GM12872 (cell line): ENCODE measurements at regions not wholly inside any gene's neighbourhood (a gene's known extent, or its start where the extent isn't known, plus 50 kb on each side); places are given as distances from the start of the nearest gene placed in this dataset.
A peak's percentile ranks its signal among the peaks of the same experiment; 100 is the strongest.

Experiments
- TF ChIP-seq, protein P1 (sequence below): IDR thresholded peaks from 3 replicates; pipeline ENCODE4 v1.5.1; 2011; ENCODE audit warnings: low read depth, mild to moderate bottlenecking, low read length, moderate library complexity; ENCODE audit not compliant: insufficient read depth

DNA sequence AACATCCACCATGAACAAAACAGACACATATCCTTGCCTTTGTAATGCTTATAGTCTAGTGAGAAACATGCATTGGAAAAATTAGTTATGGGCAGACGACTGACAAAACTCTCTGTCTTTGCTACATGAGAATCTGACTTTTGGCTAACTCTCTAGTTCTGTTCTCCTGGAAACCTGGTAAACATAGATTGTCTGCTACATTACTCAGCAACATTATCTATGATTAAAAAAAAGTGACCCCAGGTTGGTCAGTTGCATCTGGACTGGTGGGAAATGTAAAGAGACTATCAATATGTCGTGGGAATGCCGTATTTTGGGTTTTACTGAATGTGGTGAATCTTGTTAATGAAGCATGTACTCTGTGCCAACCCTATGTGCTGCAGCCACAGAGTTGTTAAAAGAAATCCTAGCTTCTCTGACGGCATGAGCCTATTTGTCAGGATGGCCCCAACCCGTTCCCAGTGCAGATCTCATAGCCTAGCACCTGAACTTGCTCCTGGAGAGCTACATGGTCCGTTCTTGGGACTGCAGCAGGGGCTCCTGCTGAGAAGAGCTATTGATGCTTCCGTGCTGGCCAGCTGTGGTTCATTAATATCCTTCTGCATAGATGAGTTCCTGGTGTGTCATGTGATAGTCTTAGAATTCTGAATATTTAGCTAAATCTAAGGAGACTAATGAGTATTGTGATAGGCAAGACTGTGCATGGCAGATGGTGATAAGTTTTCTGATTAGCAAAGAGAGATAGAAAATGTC is 311.7 kb upstream of the ZNF717 start:
- TF ChIP-seq, protein P1, sequence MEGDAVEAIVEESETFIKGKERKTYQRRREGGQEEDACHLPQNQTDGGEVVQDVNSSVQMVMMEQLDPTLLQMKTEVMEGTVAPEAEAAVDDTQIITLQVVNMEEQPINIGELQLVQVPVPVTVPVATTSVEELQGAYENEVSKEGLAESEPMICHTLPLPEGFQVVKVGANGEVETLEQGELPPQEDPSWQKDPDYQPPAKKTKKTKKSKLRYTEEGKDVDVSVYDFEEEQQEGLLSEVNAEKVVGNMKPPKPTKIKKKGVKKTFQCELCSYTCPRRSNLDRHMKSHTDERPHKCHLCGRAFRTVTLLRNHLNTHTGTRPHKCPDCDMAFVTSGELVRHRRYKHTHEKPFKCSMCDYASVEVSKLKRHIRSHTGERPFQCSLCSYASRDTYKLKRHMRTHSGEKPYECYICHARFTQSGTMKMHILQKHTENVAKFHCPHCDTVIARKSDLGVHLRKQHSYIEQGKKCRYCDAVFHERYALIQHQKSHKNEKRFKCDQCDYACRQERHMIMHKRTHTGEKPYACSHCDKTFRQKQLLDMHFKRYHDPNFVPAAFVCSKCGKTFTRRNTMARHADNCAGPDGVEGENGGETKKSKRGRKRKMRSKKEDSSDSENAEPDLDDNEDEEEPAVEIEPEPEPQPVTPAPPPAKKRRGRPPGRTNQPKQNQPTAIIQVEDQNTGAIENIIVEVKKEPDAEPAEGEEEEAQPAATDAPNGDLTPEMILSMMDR: no peak

DNA sequence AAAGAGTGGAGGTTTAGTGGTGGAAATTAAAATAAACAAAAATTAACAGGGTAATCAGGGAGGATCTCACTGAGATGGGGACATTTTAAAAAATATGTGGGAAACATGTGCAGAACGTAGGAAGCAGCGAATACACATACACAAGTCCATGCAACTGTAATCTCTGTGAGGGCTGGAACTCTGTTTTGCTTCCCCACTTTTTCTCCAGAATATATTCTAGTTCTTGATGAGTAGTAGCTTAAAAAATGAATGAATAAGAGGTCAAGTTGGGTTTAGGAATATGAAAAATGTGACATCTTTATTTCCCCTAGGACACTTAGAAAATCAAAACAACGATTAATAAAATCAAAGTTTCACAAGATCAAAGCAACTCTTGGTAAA is 312.2 kb upstream of the ZNF717 start:
- TF ChIP-seq, protein P1: no peak

DNA sequence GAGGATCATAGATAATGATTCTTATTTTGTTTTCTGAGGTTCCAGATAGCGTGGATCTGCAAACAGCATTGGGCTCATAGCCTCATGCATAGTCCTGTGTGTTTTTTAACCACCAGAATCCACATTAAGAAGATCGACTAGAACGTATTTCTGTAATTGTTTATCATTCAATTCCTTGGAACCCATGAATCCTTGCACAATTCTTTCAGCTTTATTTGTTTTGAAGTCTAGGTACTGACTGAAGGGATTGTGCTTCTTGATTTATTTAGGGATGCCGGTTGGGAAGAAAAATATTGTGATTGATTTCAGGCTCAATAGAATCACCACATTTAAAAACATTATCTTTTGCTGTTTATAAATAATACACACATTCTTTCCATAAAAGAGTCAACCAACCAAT is 314.6 kb upstream of the ZNF717 start:
- TF ChIP-seq, protein P1: no peak

DNA sequence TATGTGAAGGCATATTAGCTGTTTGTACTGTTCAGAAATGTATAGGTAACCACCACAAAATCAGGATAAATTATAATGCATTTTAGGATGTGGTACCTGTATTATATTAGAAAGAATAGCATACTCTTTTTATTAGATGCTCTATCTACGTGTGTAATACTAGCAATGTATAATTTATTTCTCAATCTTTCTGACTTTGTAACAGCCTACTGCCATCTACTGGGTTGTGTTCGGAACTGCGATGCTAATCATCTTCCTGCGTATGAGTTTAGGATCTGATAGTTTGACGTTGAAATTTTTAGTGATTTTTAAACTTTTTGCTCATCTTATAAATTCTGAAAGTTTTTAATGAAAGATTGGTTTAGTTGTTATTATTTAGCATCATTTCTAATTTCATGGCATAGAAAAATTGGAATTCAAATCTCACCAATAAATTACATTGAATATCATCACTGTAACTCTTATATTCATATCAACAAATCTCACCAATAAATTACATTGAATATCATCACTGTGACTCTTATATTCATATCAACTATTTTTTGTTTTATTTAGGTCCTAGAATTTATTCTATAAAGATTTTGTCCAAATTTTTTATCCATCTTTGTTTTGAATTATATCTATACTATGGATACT is 322.7 kb upstream of the ZNF717 start:
- TF ChIP-seq, protein P1: peak; percentile 43; the same call in 2 of the 3 replicates

DNA sequence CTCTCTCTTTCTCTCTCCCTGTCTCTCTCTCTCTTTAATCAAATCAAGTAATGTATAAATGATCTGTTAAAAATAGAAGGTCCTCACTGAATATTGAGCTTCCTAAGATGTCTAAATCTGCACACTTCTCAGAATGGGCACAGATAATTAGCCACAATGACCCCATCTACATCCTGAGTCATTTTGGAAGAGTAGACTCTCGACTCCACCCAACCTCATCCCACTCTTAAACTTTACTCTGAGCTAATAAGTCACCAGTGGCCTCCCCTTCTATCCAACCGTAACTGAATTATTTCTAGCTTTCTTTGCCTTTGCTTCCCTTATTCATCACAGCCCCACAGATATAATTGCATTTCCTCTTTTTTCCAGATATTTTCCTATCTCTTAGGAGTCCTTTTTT is 326.5 kb upstream of the ZNF717 start:
- TF ChIP-seq, protein P1: no peak

DNA sequence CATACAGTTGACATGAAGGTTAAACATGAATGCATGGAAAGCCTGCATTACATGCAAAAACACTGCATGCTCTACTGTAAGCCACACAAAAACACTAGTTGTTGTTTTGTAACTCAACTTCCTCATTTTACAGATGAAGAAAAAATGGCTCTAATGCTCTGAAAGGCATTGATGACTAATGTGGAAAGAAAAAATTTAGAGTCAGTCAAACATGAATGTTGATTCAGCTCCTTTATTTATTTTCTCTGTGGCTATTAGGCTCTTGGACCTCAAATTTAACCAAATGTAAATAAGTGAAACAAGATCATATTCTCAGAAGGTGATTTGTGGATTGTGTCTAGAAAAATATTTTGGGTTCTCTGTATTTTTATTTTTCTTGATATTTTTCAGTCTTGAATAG is 336.7 kb upstream of the ZNF717 start:
- TF ChIP-seq, protein P1: no peak

DNA sequence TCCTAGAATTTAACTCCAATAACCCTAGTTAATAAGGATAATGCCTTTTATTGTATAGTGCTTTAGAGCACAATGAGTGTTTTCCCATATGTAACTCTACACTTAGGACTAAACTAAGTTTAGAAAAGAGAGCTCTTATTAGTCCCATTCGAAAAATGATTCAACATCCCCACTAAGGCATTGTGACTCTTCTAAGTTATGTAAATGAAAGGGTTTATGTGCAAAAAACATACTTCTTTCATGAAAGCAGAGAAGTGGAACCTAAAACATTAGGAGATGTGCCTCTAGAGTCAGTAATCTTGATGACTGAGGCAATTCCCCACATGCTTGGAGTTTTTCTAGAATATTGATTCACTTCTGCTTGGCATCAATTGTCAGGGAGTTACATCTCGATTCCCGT is 344.1 kb upstream of the ZNF717 start:
- TF ChIP-seq, protein P1: no peak
